ENCODE measurements at regions not wholly inside any gene's neighbourhood (a gene's known extent, or its start where the extent isn't known, plus 50 kb on each side); places are given as distances from the start of the nearest gene placed in this dataset.

GRCh38 chr9:75715360-75715759, 175.1 kb upstream of the PCSK5 start:
- no peak for TF ChIP-seq CTCF (IDR thresholded peaks at IDR 0.05)
- no peak for TF ChIP-seq POLR2AphosphoS5 (IDR thresholded peaks at IDR 0.05; ENCODE audit: low read depth, low read length)
